ENCODE measurements at regions not wholly inside any gene's neighbourhood (a gene's known extent, or its start where the extent isn't known, plus 50 kb on each side); places are given as distances from the start of the nearest gene placed in this dataset.

- no peaks in the 10 kb centered on the region for H3K27me3 ChIP-seq (ENCODE audit: insufficient read depth)
- no peaks in the 10 kb centered on the region for H3K79me2 ChIP-seq (ENCODE audit: insufficient read depth)
- H3K4me1 ChIP-seq (ENCODE audit: control insufficient read depth in 1 of 2, insufficient read depth in 2 of 2, low read depth in 1 of 2, low read length in 1 of 2): no peaks in the 10 kb centered on the region
- H3F3A ChIP-seq (replicated peaks; ENCODE audit: insufficient read depth): no peaks in the 10 kb centered on the region
- POLR2A ChIA-PET: no interaction called here
- H3K27ac ChIP-seq (ENCODE audit: low read depth in 2 of 2, low read length in 1 of 2): no peak overlapping the region
- 69% methylated on average over 6 of the region's 6 CpGs for WGBS (ENCODE audit: low lambda C conversion rate)
- H4K20me1 ChIP-seq (ENCODE audit: insufficient read depth): no peaks in the 10 kb centered on the region
- H2AFZ ChIP-seq (ENCODE audit: low read depth): no peak overlapping the region
- DNase-seq: no peak
- no peaks in the 10 kb centered on the region for H3K9me2 ChIP-seq
- TF ChIP-seq YY1 (IDR thresholded peaks at IDR 0.05; ENCODE audit: low read depth) (no peak), NRF1 (IDR thresholded peaks at IDR 0.05; ENCODE audit: low read depth, low read length) (no peak), USF2 (IDR thresholded peaks at IDR 0.05; ENCODE audit: borderline replicate concordance, low read depth, low read length) (no peak), RAD21 (IDR thresholded peaks at IDR 0.05; ENCODE audit: low read length) (no peak), GABPA (IDR thresholded peaks at IDR 0.05; ENCODE audit: low read depth) (no peak)
- no peak overlapping the region for H3K4me2 ChIP-seq
- no peaks in the 10 kb centered on the region for H3K36me3 ChIP-seq (replicated peaks in 1 of 2; ENCODE audit: control insufficient read depth in 1 of 2, insufficient read depth in 2 of 2, low read length in 1 of 2)
- H3K4me3 ChIP-seq (ENCODE audit: low read depth in 2 of 2, low read length in 1 of 2): no peak overlapping the region
- CTCF ChIA-PET: no interaction called here
- no peak overlapping the region for H3K9ac ChIP-seq
- no peaks in the 10 kb centered on the region for H3K9me3 ChIP-seq
Observed at GRCh38 chr14:41393512-41393911, 213.2 kb upstream of the LRFN5 start.

GRCh38 chr14:41392226-41392625, 214.4 kb upstream of the LRFN5 start:
- POLR2A ChIA-PET: no interaction called here
- CTCF ChIA-PET: no interaction called here

More at GRCh38 chr14:41392226-41392625, 214.4 kb upstream of the LRFN5 start:
- no peak overlapping the region for H3K9ac ChIP-seq
- no peaks in the 10 kb centered on the region for H4K20me1 ChIP-seq (ENCODE audit: insufficient read depth)
- H3K27ac ChIP-seq (ENCODE audit: low read depth in 2 of 2, low read length in 1 of 2): no peak overlapping the region
- H3K9me3 ChIP-seq: no peaks in the 10 kb centered on the region
- no peak overlapping the region for H2AFZ ChIP-seq (ENCODE audit: low read depth)
- H3F3A ChIP-seq (replicated peaks; ENCODE audit: insufficient read depth): no peaks in the 10 kb centered on the region
- no peaks in the 10 kb centered on the region for H3K9me2 ChIP-seq
- no peaks in the 10 kb centered on the region for H3K4me1 ChIP-seq (ENCODE audit: control insufficient read depth in 1 of 2, insufficient read depth in 2 of 2, low read depth in 1 of 2, low read length in 1 of 2)
- H3K79me2 ChIP-seq (ENCODE audit: insufficient read depth): no peaks in the 10 kb centered on the region
- TF ChIP-seq ELF1 (IDR thresholded peaks at IDR 0.05) (no peak), JUND (IDR thresholded peaks at IDR 0.05) (no peak), RAD21 (IDR thresholded peaks at IDR 0.05; ENCODE audit: low read length) (no peak), GATA2 (CRISPR knock-in tag; IDR thresholded peaks at IDR 0.05) (no peak), RXRA (IDR thresholded peaks at IDR 0.05; ENCODE audit: borderline replicate concordance, low read depth) (no peak), NFIC (IDR thresholded peaks at IDR 0.05; ENCODE audit: borderline replicate concordance) (no peak), USF1 (IDR thresholded peaks at IDR 0.05; ENCODE audit: borderline replicate concordance, low read depth) (no peak), USF2 (IDR thresholded peaks at IDR 0.05; ENCODE audit: borderline replicate concordance, low read depth, low read length) (no peak), EZH2phosphoT487 (IDR thresholded peaks at IDR 0.05; ENCODE audit: borderline replicate concordance, low read depth) (no peak), IRF3 (IDR thresholded peaks at IDR 0.05; ENCODE audit: low read depth, low read length) (no peak), YY1 (IDR thresholded peaks at IDR 0.05; ENCODE audit: low read depth) (no peak), CTCF (IDR thresholded peaks at IDR 0.05) (no peak), CHD2 (IDR thresholded peaks at IDR 0.05; ENCODE audit: low read length, partially characterized antibody) (no peak), SMC3 (IDR thresholded peaks at IDR 0.05; ENCODE audit: low read depth, low read length) (no peak), ZBTB33 (IDR thresholded peaks at IDR 0.05; ENCODE audit: borderline replicate concordance, low read depth) (no peak), RCOR1 (IDR thresholded peaks at IDR 0.05; ENCODE audit: low read length) (no peak), MEF2A (IDR thresholded peaks at IDR 0.05; ENCODE audit: borderline replicate concordance, low read depth) (no peak), FOXM1 (IDR thresholded peaks at IDR 0.05; ENCODE audit: low read depth) (no peak), TCF12 (IDR thresholded peaks at IDR 0.05) (no peak)
- H3K27me3 ChIP-seq (ENCODE audit: insufficient read depth): no peaks in the 10 kb centered on the region
- 55% methylated on average over 6 of the region's 6 CpGs for WGBS (ENCODE audit: low lambda C conversion rate)
- no peak overlapping the region for H3K4me3 ChIP-seq (ENCODE audit: low read depth in 2 of 2, low read length in 1 of 2)
- H3K36me3 ChIP-seq (replicated peaks in 1 of 2; ENCODE audit: control insufficient read depth in 1 of 2, insufficient read depth in 2 of 2, low read length in 1 of 2): no peaks in the 10 kb centered on the region
- no peak for DNase-seq
- no peak overlapping the region for H3K4me2 ChIP-seq
